Suprapubic skin (tissue), 4 donors: ENCODE measurements at regions not wholly inside any gene's neighbourhood (a gene's known extent, or its start where the extent isn't known, plus 50 kb on each side); places are given as distances from the start of the nearest gene placed in this dataset.

Experiments used
- EP300 ChIP-seq: sonication (generic); formaldehyde crosslinking; IDR thresholded peaks from one replicate; pipeline ENCODE4 v1.6.1; 2017; ENCODE audit warnings: antibody characterized with exemption
- POLR2A ChIP-seq, 2 donors: fragments of 450-650 bp; IDR thresholded peaks; one replicate each; pipeline ENCODE4 v1.6.1; 2017; ENCODE audit warnings: antibody characterized with exemption in 2 of 2, mild to moderate bottlenecking in 2 of 2, moderate library complexity in 2 of 2
- POLR2AphosphoS5 ChIP-seq, 3 donors: sonication (generic); formaldehyde crosslinking; IDR thresholded peaks; one replicate each; pipeline ENCODE4 v1.6.1; 2017; ENCODE audit warnings: antibody characterized with exemption in 3 of 3
- TF ChIP-seq, protein P1 (sequence below), 2 donors: fragments of 200-600 bp in 1 of 2; fragments of 450-650 bp in 1 of 2; sonication (generic) in 1 of 2; IDR thresholded peaks; one replicate each; pipeline ENCODE4 v1.5.1; 2016 to 2019; ENCODE audit warnings: antibody characterized with exemption in 2 of 2, mild to moderate bottlenecking in 1 of 2, moderate library complexity in 1 of 2

DNA sequence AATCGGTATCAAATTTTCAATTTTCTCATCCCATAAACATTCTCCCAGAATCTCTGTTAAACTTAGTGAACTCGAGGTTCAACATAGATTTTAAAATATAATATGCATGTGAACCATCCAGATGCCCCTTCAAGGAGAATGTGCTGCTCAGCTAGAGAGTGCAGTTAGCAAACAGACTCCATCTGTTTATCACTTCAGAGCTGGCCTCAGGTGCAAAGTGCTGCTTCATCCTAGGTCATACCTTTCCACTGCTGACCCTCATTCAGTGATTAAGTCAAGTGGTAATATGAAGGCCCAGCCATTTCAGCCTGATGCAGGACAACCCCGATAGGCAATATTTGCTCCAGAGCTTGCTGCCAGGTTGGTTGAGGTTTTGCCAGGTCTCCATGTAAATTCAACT lies 339.0 kb upstream of the POU5F2 start:
- TF ChIP-seq, protein P1, sequence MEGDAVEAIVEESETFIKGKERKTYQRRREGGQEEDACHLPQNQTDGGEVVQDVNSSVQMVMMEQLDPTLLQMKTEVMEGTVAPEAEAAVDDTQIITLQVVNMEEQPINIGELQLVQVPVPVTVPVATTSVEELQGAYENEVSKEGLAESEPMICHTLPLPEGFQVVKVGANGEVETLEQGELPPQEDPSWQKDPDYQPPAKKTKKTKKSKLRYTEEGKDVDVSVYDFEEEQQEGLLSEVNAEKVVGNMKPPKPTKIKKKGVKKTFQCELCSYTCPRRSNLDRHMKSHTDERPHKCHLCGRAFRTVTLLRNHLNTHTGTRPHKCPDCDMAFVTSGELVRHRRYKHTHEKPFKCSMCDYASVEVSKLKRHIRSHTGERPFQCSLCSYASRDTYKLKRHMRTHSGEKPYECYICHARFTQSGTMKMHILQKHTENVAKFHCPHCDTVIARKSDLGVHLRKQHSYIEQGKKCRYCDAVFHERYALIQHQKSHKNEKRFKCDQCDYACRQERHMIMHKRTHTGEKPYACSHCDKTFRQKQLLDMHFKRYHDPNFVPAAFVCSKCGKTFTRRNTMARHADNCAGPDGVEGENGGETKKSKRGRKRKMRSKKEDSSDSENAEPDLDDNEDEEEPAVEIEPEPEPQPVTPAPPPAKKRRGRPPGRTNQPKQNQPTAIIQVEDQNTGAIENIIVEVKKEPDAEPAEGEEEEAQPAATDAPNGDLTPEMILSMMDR (IDR thresholded peaks at IDR 0.05): no peak
- TF ChIP-seq POLR2A (IDR thresholded peaks at IDR 0.05): no peak
- TF ChIP-seq POLR2AphosphoS5 (IDR thresholded peaks at IDR 0.05): no peak
- no peak for TF ChIP-seq EP300
